WTC11 (cell line): ENCODE measurements at regions not wholly inside any gene's neighbourhood (a gene's known extent, or its start where the extent isn't known, plus 50 kb on each side); places are given as distances from the start of the nearest gene placed in this dataset.

Experiments used
- ATAC-seq: fragments of 200-7000 bp; cut with Tn5 transposase; 2 replicates; pipeline ENCODE4 v1.10.0; 2021; ENCODE audit warnings: mild to moderate bottlenecking, moderate library complexity
- CTCF ChIA-PET: fragments of 300-600 bp; sonication (Branson Sonifier 250); formaldehyde crosslinking; loops from one replicate; lab custom pipeline; 2021; ENCODE audit warnings: antibody characterized with exemption; lab: Charles Lee
- POLR2A ChIA-PET: fragments of 350-600 bp; sonication (Branson Sonifier 250); formaldehyde crosslinking; loops from one replicate; lab custom pipeline; 2021; ENCODE audit warnings: antibody characterized with exemption; lab: Charles Lee
- DNase-seq: peaks from one replicate; pipeline ENCODE4 v3.0.0; 2021; ENCODE audit warnings: low spot score
- H3K27ac Mint-ChIP-seq: 2 replicates; pipeline ENCODE4 v1.8.0; 2021; ENCODE audit warnings: mixed read lengths
- H3K27me3 Mint-ChIP-seq: 2 replicates; pipeline ENCODE4 v1.8.0; 2021; ENCODE audit warnings: low read depth, mild to moderate bottlenecking, moderate library complexity, mixed read lengths
- H3K36me3 Mint-ChIP-seq: 2 replicates; pipeline ENCODE4 v1.8.0; 2021; ENCODE audit warnings: mixed read lengths
- H3K4me1 Mint-ChIP-seq: 2 replicates; pipeline ENCODE4 v1.8.0; 2022; ENCODE audit warnings: mixed read lengths
- H3K4me3 Mint-ChIP-seq: 2 replicates; pipeline ENCODE4 v1.8.0; 2021; ENCODE audit warnings: mild to moderate bottlenecking, moderate library complexity, mixed read lengths
- H3K9me3 Mint-ChIP-seq: 2 replicates; pipeline ENCODE4 v1.8.0; 2021; ENCODE audit warnings: mixed read lengths
- AFF4 ChIP-seq: sonication (generic); formaldehyde crosslinking; IDR thresholded peaks from 2 replicates; pipeline ENCODE4 v1.8.1; 2023; ENCODE audit warnings: mild to moderate bottlenecking, missing genetic modification reagents, borderline replicate concordance
- CBFB ChIP-seq: sonication (generic); formaldehyde crosslinking; IDR thresholded peaks from 2 replicates; pipeline ENCODE4 v1.8.1; 2022; ENCODE audit warnings: mild to moderate bottlenecking, low read depth, missing genetic modification reagents
- E2F5 ChIP-seq: sonication (generic); formaldehyde crosslinking; IDR thresholded peaks from 2 replicates; pipeline ENCODE4 v1.8.1; 2022; ENCODE audit warnings: mild to moderate bottlenecking, moderate library complexity, missing genetic modification reagents
- EMX1 ChIP-seq: fragments of 250-450 bp; sonication (Bioruptor Pico); IDR thresholded peaks from 2 replicates; pipeline ENCODE4 v1.8.0; 2021; ENCODE audit warnings: mild to moderate bottlenecking
- FOXP1 ChIP-seq: sonication (generic); formaldehyde crosslinking; IDR thresholded peaks from 2 replicates; pipeline ENCODE4 v1.8.0; 2022; ENCODE audit warnings: missing genetic modification reagents, mild to moderate bottlenecking, moderate library complexity, borderline replicate concordance
- GABPB1 ChIP-seq: sonication (generic); formaldehyde crosslinking; IDR thresholded peaks from 2 replicates; pipeline ENCODE4 v1.8.1; 2023; ENCODE audit warnings: mild to moderate bottlenecking, missing genetic modification reagents
- IRF1 ChIP-seq: sonication (generic); formaldehyde crosslinking; IDR thresholded peaks from 2 replicates; pipeline ENCODE4 v1.8.0; 2023; ENCODE audit warnings: missing genetic modification reagents
- NR1H2 ChIP-seq: sonication (generic); formaldehyde crosslinking; IDR thresholded peaks from 2 replicates; pipeline ENCODE4 v1.9.0; 2021; ENCODE audit warnings: mild to moderate bottlenecking, moderate library complexity, missing genetic modification reagents
- SMAD4 ChIP-seq: sonication (generic); formaldehyde crosslinking; IDR thresholded peaks from 2 replicates; pipeline ENCODE4 v1.8.0; 2022; ENCODE audit warnings: mild to moderate bottlenecking, missing genetic modification reagents
- TCF7 ChIP-seq: sonication (generic); formaldehyde crosslinking; IDR thresholded peaks from 2 replicates; pipeline ENCODE4 v1.8.0; 2022; ENCODE audit warnings: mild to moderate bottlenecking, low read depth, missing genetic modification reagents, moderate library complexity
- TP53 ChIP-seq: sonication (generic); formaldehyde crosslinking; IDR thresholded peaks from 2 replicates; pipeline ENCODE4 v1.8.1; 2023; ENCODE audit warnings: mild to moderate bottlenecking, missing genetic modification reagents
- ZBTB21 ChIP-seq: sonication (generic); formaldehyde crosslinking; IDR thresholded peaks from 2 replicates; pipeline ENCODE4 v1.8.1; 2023; ENCODE audit warnings: mild to moderate bottlenecking, missing genetic modification reagents, borderline replicate concordance
- ZNF219 ChIP-seq: sonication (generic); formaldehyde crosslinking; IDR thresholded peaks from 2 replicates; pipeline ENCODE4 v1.8.0; 2023; ENCODE audit warnings: missing genetic modification reagents, mild to moderate bottlenecking, borderline replicate concordance
- ZNF317 ChIP-seq: sonication (generic); formaldehyde crosslinking; IDR thresholded peaks from 2 replicates; pipeline ENCODE4 v1.8.1; 2023; ENCODE audit warnings: low read depth, mild to moderate bottlenecking, moderate library complexity, missing genetic modification reagents, borderline replicate concordance
- ZSCAN18 ChIP-seq: fragments of 250-450 bp; sonication (Bioruptor Pico); IDR thresholded peaks from 2 replicates; pipeline ENCODE4 v2.1.2; 2022; ENCODE audit warnings: mild to moderate bottlenecking, moderate library complexity
- TF ChIP-seq, protein P1 (sequence below): sonication (generic); formaldehyde crosslinking; IDR thresholded peaks from 2 replicates; pipeline ENCODE4 v1.8.1; 2022; ENCODE audit warnings: low read depth, mild to moderate bottlenecking, moderate library complexity, missing genetic modification reagents, borderline replicate concordance
- TF ChIP-seq, protein P2 (sequence below): sonication (generic); formaldehyde crosslinking; IDR thresholded peaks from 2 replicates; pipeline ENCODE4 v1.8.0; 2022; ENCODE audit warnings: mild to moderate bottlenecking, missing genetic modification reagents
- TF ChIP-seq, protein P3 (sequence below): sonication (generic); formaldehyde crosslinking; IDR thresholded peaks from 2 replicates; pipeline ENCODE4 v1.8.1; 2023; ENCODE audit warnings: mild to moderate bottlenecking, missing genetic modification reagents, moderate library complexity
- TF ChIP-seq, protein P4 (sequence below): sonication (generic); formaldehyde crosslinking; IDR thresholded peaks from 2 replicates; pipeline ENCODE4 v1.8.1; 2022; ENCODE audit warnings: low read depth, missing genetic modification reagents, borderline replicate concordance

GRCh38 chr5:129174480-129174879 is 79.9 kb downstream of the ISOC1 start:
- ATAC-seq (no peak), DNase-seq (no peak)
- Mint-ChIP-seq H3K4me1 (peaks cover 19% of the 10 kb centered on the region), H3K36me3 (no peaks in the 10 kb centered on the region), H3K4me3 (no peak overlapping the region), H3K27me3 (no peaks in the 10 kb centered on the region), H3K9me3 (peaks cover 11% of the 10 kb centered on the region), H3K27ac (no peak overlapping the region)
- CTCF ChIA-PET: no interaction called here
- POLR2A ChIA-PET: no interaction called here
- TF ChIP-seq, protein P1, sequence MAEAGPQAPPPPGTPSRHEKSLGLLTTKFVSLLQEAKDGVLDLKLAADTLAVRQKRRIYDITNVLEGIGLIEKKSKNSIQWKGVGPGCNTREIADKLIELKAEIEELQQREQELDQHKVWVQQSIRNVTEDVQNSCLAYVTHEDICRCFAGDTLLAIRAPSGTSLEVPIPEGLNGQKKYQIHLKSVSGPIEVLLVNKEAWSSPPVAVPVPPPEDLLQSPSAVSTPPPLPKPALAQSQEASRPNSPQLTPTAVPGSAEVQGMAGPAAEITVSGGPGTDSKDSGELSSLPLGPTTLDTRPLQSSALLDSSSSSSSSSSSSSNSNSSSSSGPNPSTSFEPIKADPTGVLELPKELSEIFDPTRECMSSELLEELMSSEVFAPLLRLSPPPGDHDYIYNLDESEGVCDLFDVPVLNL (CRISPR knock-in tag): no peak
- TF ChIP-seq TCF7 (CRISPR knock-in tag) (no peak), GABPB1 (CRISPR knock-in tag) (no peak), NR1H2 (CRISPR knock-in tag) (no peak), ZNF219 (CRISPR knock-in tag) (no peak), ZNF317 (CRISPR knock-in tag) (no peak), TP53 (CRISPR knock-in tag) (no peak), SMAD4 (CRISPR knock-in tag) (no peak), E2F5 (CRISPR knock-in tag) (no peak), ZBTB21 (CRISPR knock-in tag) (no peak), ZSCAN18 (CRISPR knock-in tag) (no peak), IRF1 (CRISPR knock-in tag) (no peak), FOXP1 (CRISPR knock-in tag) (no peak)
- TF ChIP-seq, protein P2, sequence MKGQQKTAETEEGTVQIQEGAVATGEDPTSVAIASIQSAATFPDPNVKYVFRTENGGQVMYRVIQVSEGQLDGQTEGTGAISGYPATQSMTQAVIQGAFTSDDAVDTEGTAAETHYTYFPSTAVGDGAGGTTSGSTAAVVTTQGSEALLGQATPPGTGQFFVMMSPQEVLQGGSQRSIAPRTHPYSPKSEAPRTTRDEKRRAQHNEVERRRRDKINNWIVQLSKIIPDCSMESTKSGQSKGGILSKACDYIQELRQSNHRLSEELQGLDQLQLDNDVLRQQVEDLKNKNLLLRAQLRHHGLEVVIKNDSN (CRISPR knock-in tag): no peak

DNA sequence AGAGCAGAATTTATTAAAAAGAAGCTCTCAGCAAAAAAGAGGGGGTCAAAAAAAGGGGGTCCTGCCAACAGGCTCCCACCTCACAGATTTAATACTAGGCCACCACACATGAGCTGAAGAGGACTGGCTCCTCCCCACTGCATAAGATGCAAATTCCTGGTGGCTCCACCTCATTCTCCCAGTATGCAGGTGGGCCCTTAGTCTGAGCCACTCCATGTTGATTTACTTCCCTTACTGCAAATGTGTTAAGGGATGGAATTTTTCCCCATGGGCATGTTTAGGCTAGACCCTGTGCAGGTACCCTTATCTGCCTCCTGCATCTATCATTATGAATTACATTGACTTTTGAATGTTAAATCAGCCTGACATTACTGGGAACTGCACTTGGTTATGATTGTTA is 82.9 kb downstream of the ISOC1 start:
- TF ChIP-seq, protein P3, sequence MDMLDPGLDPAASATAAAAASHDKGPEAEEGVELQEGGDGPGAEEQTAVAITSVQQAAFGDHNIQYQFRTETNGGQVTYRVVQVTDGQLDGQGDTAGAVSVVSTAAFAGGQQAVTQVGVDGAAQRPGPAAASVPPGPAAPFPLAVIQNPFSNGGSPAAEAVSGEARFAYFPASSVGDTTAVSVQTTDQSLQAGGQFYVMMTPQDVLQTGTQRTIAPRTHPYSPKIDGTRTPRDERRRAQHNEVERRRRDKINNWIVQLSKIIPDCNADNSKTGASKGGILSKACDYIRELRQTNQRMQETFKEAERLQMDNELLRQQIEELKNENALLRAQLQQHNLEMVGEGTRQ: no peak
- TF ChIP-seq CBFB (no peak), EMX1 (CRISPR knock-in tag) (no peak), AFF4 (no peak)
- TF ChIP-seq, protein P1 (CRISPR knock-in tag): no peak
- TF ChIP-seq, protein P4, sequence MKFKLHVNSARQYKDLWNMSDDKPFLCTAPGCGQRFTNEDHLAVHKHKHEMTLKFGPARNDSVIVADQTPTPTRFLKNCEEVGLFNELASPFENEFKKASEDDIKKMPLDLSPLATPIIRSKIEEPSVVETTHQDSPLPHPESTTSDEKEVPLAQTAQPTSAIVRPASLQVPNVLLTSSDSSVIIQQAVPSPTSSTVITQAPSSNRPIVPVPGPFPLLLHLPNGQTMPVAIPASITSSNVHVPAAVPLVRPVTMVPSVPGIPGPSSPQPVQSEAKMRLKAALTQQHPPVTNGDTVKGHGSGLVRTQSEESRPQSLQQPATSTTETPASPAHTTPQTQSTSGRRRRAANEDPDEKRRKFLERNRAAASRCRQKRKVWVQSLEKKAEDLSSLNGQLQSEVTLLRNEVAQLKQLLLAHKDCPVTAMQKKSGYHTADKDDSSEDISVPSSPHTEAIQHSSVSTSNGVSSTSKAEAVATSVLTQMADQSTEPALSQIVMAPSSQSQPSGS (CRISPR knock-in tag): no peak
- ATAC-seq: peak; percentile 89
- DNase-seq: no peak
- ChIA-PET POLR2A (no interaction called here), CTCF (no interaction called here)
- Mint-ChIP-seq H3K27ac (no peak overlapping the region), H3K27me3 (no peaks in the 10 kb centered on the region), H3K9me3 (peaks cover 25% of the 10 kb centered on the region), H3K4me3 (no peak overlapping the region), H3K36me3 (0 out of 2 replicates have a peak, but pooled peaks cover 3% of the 10 kb centered on the region), H3K4me1 (peaks cover 4% of the 10 kb centered on the region)
